ENCODE measurements at regions not wholly inside any gene's neighbourhood (a gene's known extent, or its start where the extent isn't known, plus 50 kb on each side); places are given as distances from the start of the nearest gene placed in this dataset.

GRCh38 chr5:74041913-74042312, 415.9 kb downstream of the ARHGEF28 start:
- intact Hi-C loops (cut with micrococcal nuclease): no loop called here

- intact Hi-C loops (cut with micrococcal nuclease): no loop called here
Observed at GRCh38 chr5:74040811-74041491, 415.0 kb downstream of the ARHGEF28 start.

- intact Hi-C loops (cut with micrococcal nuclease): no loop called here
Observed at GRCh38 chr5:74040065-74040551, 414.1 kb downstream of the ARHGEF28 start.

GRCh38 chr5:74037321-74037720, 411.3 kb downstream of the ARHGEF28 start:
- intact Hi-C loops (cut with micrococcal nuclease): no loop called here

GRCh38 chr5:74035521-74035937, 409.5 kb downstream of the ARHGEF28 start:
- intact Hi-C loops (cut with micrococcal nuclease): no loop called here

- intact Hi-C loops (cut with micrococcal nuclease): no loop called here
Observed at GRCh38 chr5:74034733-74035132, 408.7 kb downstream of the ARHGEF28 start.

- intact Hi-C loops (cut with micrococcal nuclease): no loop called here
Observed at GRCh38 chr5:74032617-74033016, 406.6 kb downstream of the ARHGEF28 start.

- intact Hi-C loops (cut with micrococcal nuclease): no loop called here
Observed at GRCh38 chr5:74031536-74031935, 405.5 kb downstream of the ARHGEF28 start.

GRCh38 chr5:74030821-74031220, 404.8 kb downstream of the ARHGEF28 start:
- intact Hi-C loops (cut with micrococcal nuclease): no loop called here

GRCh38 chr5:74030371-74030770, 404.4 kb downstream of the ARHGEF28 start:
- intact Hi-C loops (cut with micrococcal nuclease): no loop called here

- intact Hi-C loops (cut with micrococcal nuclease): no loop called here
Observed at GRCh38 chr5:74028976-74029375, 403.0 kb downstream of the ARHGEF28 start.

- intact Hi-C loops (cut with micrococcal nuclease): no loop called here
Observed at GRCh38 chr5:74028406-74028805, 402.4 kb downstream of the ARHGEF28 start.

- intact Hi-C loops (cut with micrococcal nuclease): no loop called here
Observed at GRCh38 chr5:74027732-74028338, 401.8 kb downstream of the ARHGEF28 start.

GRCh38 chr5:74026310-74026709, 400.3 kb downstream of the ARHGEF28 start:
- intact Hi-C loops (cut with micrococcal nuclease): no loop called here

- intact Hi-C loops (cut with micrococcal nuclease): no loop called here
Observed at GRCh38 chr5:74021126-74021525, 395.1 kb downstream of the ARHGEF28 start.

- intact Hi-C loops (cut with micrococcal nuclease): no loop called here
Observed at GRCh38 chr5:74020503-74020902, 394.5 kb downstream of the ARHGEF28 start.

- intact Hi-C loops (cut with micrococcal nuclease): no loop called here
Observed at GRCh38 chr5:74019923-74020322, 393.9 kb downstream of the ARHGEF28 start.

GRCh38 chr5:74017786-74018211, 391.8 kb downstream of the ARHGEF28 start:
- intact Hi-C loops (cut with micrococcal nuclease): no loop called here

GRCh38 chr5:74017112-74017511, 391.1 kb downstream of the ARHGEF28 start:
- intact Hi-C loops (cut with micrococcal nuclease): no loop called here

GRCh38 chr5:74016373-74016772, 390.4 kb downstream of the ARHGEF28 start:
- intact Hi-C loops (cut with micrococcal nuclease): no loop called here

- intact Hi-C loops (cut with micrococcal nuclease): no loop called here
Observed at GRCh38 chr5:74015716-74016115, 389.7 kb downstream of the ARHGEF28 start.

GRCh38 chr5:74013222-74013621, 387.2 kb downstream of the ARHGEF28 start:
- intact Hi-C loops (cut with micrococcal nuclease): no loop called here

- intact Hi-C loops (cut with micrococcal nuclease): no loop called here
Observed at GRCh38 chr5:74009502-74009901, 383.5 kb downstream of the ARHGEF28 start.
